ENCODE measurements at regions not wholly inside any gene's neighbourhood (a gene's known extent, or its start where the extent isn't known, plus 50 kb on each side); places are given as distances from the start of the nearest gene placed in this dataset.

DNA sequence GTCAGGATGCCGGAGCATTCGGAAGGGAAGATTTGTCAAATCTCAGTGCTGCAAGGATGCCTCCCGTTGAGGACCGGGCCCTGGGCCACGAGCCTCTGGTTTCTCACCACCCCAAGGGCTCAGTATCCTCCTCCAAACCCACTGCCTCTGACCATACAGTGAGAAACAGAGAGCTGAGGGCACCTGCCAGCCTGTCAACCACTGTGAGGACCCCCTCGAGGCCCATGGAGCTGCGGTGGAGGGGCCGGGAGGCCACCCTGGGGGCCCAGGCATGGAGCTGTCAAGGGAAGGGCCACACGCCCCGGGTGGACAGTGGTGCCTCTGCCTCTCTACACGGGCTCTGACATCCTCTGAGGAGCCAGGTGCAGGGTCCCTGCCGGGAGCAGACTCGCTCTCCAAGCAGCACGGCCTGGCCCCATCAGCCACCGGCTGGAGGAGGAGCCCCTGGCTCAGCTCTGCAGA is 248.0 kb upstream of the TCERG1L start:
- TF ChIP-seq, protein P1, sequence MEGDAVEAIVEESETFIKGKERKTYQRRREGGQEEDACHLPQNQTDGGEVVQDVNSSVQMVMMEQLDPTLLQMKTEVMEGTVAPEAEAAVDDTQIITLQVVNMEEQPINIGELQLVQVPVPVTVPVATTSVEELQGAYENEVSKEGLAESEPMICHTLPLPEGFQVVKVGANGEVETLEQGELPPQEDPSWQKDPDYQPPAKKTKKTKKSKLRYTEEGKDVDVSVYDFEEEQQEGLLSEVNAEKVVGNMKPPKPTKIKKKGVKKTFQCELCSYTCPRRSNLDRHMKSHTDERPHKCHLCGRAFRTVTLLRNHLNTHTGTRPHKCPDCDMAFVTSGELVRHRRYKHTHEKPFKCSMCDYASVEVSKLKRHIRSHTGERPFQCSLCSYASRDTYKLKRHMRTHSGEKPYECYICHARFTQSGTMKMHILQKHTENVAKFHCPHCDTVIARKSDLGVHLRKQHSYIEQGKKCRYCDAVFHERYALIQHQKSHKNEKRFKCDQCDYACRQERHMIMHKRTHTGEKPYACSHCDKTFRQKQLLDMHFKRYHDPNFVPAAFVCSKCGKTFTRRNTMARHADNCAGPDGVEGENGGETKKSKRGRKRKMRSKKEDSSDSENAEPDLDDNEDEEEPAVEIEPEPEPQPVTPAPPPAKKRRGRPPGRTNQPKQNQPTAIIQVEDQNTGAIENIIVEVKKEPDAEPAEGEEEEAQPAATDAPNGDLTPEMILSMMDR (IDR thresholded peaks at IDR 0.05), result no peak
- no peak for TF ChIP-seq POLR2AphosphoS5 (IDR thresholded peaks at IDR 0.05)
